GM21717 (cell line): ENCODE measurements at regions not wholly inside any gene's neighbourhood (a gene's known extent, or its start where the extent isn't known, plus 50 kb on each side); places are given as distances from the start of the nearest gene placed in this dataset.
"Not testable (repeated sequence)": the region's sequence is repeated elsewhere in the genome, so short reads cannot be mapped to it uniquely, and the experiment has no call there.

ENCODE experiments used
- ATAC-seq: cut with Tn5 transposase; IDR thresholded peaks from one replicate; pipeline ENCODE4 v1.9.1; 2021; ENCODE audit warnings: mild to moderate bottlenecking, moderate library complexity; ENCODE audit not compliant: unreplicated experiment

DNA sequence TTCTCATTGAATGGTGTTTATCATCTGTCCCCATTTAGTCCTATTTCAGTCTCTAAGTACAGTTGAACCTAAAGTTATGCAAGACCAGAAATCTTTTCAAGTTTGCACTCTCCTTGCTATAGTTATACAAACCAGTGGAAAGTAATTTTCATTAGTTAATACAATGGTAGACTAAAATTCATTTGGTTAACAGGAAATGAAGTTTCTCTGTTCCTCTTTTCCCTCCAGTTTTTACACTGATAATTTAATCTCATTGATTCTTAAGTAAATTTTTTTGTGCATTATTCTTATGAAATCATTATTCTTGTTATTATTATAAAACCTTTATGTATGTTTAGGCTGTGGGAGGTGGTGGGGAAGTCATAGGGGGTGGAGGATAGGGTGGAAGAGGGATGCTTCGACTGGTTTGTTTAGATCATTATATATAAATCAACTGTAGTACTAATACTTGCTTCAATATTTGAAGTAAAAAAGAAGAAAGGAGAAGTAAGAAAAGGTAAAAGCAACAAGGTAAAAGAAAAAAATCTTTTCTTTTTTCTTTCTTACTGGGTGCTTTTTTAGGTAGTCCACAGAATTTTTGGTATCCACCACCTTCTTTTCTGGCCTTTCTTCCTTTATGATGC, 104.1 kb downstream of the GPR85 start:
- peak; percentile 74 for ATAC-seq

DNA sequence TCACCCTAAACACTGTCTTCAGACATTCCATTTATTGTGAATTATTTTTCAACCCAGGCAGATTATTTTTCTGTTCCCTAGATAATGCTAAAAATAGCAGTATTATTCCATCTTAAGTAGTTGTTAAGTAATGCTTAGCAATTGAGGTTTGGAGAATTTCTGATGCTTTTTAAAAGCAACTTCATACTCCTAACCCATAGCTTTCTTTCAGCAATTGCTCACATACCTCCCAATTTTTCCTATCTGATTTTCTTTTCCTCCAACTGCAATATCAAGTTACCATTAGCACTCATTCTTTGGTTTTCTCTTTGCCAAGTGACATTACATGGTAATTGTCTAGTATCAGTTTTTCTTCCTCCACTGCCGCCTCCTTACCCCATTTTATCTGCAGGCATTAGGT, 104.7 kb downstream of the GPR85 start:
- peak; percentile 23 for ATAC-seq

DNA sequence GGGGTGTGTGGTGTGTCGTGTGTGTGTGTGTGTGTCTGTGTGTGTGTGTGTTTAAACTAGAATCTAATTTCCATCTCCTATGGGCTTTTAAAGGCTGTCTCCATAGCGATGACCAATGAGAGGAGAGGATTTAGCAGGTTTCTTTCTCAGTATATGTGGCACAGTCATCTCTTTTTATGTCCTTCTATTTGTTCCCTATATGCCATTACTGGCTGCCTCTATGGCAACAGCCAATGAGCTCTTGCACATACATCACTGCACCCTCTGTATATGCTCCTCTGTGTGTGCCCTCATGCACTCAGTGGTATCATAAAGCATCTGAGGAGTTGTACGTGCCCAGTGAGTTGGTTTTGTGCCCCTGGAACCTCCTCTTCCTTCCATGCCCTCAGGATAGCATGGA, 107.6 kb downstream of the GPR85 start:
- not testable (repeated sequence) for ATAC-seq

DNA sequence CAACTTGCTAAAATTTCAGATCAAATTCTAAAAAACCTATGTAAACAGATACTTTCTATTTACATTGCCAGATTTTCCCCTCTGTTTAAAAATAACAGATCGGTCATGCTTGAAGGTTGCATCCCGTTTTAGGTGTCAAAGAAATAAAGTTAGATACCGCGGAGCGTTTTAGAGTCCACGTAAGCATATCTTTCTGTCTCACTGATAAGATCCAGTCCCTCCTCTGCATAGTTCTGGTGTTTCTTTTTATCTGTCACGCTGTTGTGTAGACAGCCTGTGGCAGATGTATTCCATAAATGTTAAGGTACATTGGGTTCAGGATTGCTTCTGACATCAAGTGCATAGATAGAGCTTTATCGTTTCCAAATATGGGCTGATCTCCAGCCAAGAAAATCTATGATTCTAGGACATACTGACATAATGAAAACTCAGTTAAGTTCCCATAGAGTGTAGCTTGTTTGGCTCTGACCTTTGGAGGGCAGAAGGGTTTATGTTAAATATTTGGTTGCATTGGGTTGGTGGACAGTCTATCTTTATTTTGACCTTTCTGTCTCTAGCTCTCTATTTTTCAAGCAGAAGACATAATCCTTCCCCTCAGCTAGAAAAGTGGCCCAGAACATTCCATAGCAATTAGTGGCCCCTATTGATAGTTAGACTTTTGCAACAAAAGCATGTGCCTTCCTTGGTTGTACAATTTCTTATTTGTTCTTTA, 109.2 kb downstream of the GPR85 start:
- not testable (repeated sequence) for ATAC-seq

DNA sequence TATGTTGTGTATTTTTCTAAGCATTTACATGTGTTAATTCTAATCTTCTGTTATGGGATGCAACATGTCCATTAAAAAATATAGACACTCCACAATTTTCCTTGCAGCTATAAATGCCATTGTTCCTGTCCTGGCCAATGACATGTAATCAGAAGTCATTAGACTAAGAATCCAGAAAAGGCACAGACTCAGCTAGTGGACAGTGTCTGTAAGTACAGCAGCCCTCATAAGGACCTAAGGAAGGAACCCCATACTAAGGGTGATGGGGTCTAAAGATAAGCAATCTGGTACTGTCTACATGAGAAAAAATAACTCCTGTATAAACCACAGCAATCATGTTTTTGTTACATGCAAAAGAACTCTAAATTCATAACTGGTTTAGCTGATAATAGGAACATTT, 115.9 kb downstream of the GPR85 start:
- peak; percentile 63 for ATAC-seq

DNA sequence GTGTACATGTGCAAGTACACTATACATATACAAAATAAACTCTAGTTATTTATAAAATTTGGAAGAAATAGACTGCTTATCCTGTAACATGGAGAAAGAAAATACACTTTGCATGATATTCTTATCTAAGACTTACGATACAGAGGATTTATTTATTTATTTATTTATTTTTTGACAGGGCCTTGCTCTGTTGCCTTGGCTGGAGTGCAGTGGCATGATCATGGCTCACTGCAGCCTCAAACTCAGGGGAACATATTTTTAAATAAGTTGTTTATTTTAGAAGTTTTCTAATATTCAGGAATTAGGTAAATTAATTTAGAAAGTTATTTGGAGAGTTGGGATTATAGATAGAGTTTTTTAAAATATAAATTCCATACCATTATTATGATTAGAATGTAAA, 116.7 kb downstream of the GPR85 start:
- ATAC-seq: no peak

DNA sequence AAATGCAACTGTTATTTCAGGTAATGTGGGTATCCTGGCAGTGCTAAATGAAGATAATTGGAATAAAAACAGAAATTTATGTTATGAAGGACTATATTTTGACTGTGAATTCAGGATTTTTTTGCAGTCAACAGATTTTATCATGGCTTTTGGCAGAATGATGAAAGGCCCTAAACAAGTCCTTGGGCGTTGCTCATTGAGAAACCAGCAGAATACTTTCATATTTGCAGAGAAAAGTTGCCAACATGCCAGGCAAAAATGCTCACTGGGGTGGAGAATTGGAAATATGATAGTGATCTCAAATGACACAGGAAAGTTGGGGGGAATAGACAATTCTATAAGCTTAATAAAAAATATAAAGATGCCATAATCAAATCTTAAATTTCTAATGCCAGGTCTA, 121.1 kb downstream of the GPR85 start:
- no peak for ATAC-seq

DNA sequence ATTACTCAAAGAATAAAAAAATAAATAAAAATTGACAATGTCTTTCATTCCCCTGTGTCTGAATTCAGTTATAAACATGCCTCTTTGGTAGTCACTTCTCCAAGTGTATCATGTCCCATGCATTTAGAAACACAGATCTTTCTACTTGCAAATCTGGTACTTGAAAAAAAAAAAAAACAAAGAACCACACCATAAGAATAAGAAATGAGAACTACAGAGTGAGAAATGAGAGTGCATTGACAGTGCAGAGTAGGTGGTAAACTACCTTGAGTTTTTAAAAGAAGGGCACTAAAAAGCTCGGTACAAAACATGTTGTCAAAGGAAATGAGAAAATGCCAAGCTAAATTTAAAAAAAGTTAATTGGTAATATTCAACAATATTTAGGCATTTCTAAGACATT, 123.0 kb downstream of the GPR85 start:
- no peak for ATAC-seq

DNA sequence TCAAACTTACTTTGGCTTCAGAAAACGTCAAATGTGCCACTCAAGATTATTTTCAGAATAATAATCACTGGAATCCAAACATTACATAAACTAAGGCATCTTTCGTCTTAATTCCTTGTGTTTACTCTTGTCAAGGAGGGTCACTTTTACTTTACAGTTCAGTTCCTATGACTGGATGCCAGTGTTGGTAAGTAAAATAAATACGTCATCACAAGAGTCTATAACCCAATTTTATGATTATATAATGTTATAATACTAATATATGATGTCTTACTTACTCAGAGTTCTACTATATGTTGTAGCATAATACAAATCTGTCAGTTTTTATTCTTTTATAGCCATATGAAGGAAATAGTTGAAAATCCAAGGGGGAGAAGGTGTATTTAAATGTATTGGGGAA, 123.8 kb downstream of the GPR85 start:
- no peak for ATAC-seq

DNA sequence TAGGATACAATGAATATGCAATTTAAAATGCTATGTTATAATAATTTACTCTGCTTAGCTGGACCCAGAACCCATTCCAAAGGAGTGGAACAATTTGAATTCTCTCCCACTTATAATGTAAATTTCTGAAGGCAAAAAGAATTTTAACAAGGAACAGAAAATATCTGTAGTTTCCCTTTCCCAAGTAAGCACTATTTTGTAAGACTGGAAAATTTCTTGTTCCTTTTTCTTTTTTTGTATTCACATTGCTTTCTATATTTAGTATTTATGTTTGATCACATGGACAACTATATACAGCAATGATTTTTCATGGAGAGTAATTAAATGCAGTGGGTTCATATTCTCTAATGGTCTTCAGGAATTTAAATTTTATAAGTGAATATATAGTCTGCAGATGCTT, 127.4 kb downstream of the GPR85 start:
- no peak for ATAC-seq

DNA sequence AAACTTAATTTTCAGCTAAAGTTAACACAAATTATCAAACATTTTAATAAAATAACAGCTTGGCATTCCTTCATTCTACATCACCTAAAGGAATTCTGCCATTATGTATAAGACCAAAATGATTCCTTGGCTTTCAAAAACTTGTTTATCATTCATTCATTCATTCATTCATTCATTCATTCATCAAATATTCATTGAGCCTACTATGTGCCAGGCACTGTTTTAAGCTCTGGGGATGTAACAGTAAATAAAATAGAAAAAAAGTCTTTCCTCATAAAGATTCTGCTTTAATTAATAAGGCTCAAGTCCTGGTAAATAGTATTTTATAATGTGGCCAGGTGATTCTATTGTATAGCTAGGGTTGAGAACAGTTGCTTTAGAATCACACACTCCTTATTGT, 127.9 kb downstream of the GPR85 start:
- ATAC-seq: no peak

DNA sequence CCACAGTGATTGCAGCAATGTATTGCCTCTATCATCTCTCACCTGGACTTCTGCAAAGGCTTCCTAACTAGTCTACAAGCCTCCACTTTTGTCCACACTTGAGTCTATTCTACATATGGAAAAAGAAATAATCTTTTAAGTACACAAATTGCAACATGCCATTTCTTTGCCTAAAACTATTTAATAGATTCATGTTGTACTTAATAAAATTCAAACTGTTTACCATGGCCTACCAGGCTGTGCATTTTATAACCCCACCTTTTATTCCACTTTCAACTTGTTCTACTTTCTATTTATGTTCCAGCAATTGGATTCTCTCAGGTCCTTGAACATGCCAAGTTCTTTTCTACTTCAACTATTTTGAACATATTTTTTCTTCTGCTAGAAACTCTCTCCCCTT, 128.7 kb downstream of the GPR85 start:
- no peak for ATAC-seq

DNA sequence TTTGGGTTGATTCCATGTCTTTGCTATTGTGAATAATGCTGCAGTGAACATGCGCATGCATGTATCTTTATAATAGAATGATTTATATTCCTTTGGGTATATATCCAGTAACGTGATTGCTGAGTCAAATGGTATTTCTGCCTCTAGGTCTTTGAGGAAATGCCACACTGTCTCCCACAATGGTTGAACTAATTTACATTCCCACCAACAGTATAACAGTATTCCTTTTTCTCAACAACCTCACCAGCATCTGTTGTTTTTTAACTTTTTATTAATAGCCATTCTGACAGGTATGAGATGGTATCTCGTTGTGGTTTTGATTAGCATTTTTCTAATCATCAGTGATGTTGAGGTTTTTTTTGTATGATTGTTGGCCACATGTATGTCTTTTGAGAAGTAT, 133.6 kb downstream of the GPR85 start:
- ATAC-seq: not testable (repeated sequence)

DNA sequence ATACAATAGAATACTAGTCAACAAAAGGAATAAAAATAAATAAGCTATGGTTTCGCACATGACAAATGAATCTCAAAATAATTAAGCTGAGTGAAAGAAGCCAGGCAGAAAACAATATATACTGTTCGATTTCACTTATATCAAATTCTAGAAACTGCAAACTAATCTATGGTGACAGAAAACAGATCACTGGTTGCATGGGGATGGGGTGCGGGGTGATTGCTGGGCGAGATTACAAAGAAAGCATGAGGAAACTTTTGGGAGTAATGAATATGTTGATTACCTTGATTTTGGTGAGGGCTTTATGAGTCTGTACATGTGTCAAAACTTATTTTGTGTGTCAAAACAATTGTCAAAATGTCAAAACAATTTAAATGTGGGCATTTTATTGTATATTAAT, 135.6 kb downstream of the GPR85 start:
- no peak for ATAC-seq

DNA sequence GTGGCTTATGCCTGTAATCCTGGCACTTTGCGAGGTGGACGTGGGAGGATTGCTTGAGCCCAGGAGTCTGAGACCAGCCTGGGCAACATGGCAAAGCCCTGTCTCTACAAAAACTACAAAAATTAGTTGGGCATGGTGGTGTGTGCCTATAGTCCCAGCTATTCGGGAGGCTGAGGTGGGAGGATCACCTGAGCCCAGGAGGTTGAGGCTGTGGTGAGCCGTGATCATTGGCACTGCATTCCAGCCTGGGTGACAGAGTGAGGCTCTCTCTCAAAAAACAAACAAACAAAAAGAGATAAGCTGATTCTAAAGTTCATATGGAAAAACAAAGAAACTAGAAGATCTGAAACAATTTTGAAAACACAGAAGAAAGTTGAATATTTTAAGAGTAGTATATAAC, 136.9 kb downstream of the GPR85 start:
- not testable (repeated sequence) for ATAC-seq

DNA sequence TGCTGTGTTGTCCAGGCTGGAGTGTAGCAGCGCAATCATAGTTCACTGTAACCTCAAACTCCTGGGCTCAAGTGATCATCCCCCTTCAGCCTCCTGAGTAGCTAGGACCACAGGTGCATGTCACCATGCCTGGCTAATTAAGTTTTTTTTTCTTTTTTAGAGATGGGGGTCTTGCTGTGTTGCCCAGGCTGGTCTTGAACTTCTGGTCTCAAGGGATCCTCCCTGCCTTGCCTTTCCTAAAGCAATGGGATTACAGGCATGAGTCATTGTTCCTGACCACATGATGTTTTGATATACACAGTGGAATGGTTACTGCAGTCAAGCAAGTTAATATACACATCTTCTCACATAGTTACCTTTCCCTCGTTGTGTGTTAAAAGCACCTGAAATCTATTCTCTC, 140.3 kb downstream of the GPR85 start:
- ATAC-seq: no peak

DNA sequence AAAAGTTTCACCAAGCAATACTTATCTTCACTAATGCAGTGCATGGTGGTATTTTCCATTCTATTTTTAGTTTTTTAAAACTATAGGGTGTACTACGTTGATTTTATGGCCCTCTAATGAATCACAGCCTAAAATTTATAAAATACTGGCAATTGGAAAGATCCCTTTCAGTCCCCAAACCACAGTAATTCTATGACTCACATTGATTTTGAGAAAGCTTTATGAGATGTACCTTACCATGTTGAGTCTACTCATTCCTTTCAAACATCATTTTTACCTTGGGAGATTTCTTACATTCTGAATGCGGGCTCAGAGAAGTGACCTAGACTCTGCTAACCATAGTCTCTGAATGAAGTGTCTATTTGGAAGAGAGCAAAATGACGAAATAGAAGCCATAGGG, 141.6 kb downstream of the GPR85 start:
- ATAC-seq: no peak

DNA sequence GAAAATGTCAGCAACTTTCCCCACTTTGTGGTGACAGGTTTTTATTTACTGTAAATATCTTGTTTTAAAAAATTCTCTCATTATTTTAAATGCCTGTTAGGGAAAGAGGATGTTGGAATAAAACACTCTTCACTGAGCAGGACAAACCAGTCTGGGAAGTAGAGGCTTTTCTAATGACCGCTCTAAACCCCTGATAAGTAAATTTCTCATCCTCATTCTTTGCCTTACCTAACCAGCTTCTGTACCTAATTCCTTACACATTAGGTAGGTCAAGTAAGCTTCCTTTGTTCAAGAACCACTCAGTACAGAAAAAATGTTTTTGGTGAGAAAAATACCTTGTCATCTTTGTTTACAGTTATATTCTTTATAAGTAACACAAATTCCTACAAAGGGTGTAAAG, 143.6 kb downstream of the GPR85 start:
- no peak for ATAC-seq

DNA sequence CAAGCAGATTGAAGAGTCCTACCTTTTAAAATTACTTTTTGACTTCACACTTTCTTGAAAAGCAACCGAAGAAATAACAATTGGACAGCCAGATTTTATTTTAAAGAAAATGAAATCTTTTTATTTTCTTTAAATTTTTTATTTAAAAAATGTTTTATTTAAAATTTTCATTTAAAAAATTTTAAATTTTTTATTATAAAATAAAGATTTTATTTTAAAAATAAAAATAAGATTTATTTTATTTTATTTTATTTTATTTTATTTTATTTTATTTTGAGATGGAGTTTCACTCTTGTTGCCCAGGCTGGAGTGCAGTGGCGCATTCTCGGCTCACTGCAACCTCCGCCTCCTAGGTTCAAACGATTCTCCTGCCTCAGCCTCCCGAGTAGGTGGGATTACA, 144.5 kb downstream of the GPR85 start:
- not testable (repeated sequence) for ATAC-seq

DNA sequence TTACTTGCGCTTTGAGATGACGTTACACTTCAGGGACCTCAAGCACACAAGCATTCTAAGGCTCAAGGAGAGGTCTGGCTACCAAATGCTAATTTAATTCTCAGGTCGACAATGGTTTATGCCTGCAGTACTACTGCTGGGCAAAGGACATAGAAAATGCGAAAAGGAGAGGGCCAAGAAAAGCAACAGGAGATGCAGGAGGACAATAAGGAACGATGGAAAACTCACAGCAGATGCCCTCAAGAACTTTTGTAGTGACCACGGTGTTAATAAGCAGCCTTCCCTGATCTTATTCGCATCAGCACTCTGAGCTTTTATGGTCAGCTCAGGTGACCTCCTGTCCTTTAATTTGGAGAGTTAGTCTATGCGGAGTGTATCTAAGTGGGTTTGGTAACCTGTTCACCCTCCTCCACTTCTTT, 146.3 kb downstream of the GPR85 start:
- peak; percentile 45 for ATAC-seq

DNA sequence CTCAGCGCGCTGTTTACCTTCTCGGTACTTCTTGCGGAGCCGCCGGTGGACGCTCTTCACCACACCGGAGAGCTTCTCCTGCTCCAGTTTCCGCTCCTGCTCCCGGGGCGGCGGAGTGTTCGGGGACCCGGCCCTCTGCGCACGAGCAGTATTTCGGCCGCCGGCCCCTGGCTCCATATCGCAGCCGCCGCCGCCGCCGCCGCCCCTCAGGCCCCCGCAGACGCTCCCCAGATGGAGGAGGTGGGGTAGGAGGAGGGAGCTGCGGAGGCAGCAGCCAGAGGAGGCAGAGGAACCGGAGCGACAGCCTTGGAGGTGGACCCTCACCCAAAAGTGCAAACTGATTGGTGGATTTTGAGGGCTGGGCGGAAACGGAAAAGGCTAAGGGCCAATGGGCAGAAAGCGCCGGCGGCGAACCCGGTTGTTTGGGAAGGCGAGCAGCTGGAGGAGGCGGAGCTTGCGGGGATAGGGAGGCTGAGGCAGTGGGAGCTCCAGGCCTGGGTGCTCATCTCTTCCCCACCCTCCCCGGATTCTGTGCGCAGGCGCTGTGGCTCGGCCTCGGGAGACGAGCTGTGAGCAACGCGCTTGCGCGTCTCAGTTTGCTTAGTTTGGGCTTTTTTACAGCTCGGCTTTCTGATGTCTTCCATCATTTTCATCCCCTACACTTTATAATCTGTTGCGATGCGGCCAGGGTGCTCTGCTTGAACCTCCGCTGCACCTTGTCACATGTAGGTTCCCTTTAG, 146.9 kb downstream of the GPR85 start:
- ATAC-seq: peak; percentile 99
